K562 (cell line): ENCODE measurements at regions not wholly inside any gene's neighbourhood (a gene's known extent, or its start where the extent isn't known, plus 50 kb on each side); places are given as distances from the start of the nearest gene placed in this dataset.

Source experiments
- ATAC-seq: fragments of 200-7000 bp; cut with Tn5 transposase; 3 replicates; pipeline ENCODE4 v1.9.1; 2020; ENCODE audit warnings: moderate library complexity
- BruUV-seq: library from RNA; stranded (reverse); fragments of 400-500 nt; replicated peaks from 2 replicates; lab custom pipeline; 2021; lab: Mats Ljungman, UMichigan
- CTCF ChIA-PET: fragments of 300-600 bp; formaldehyde crosslinking; extraction: SDS; loops from one replicate; lab custom pipeline; 2021; ENCODE audit warnings: low intra/inter-chr PET ratio; lab: Yijun Ruan, JAX
- POLR2A ChIA-PET: fragments of 300-600, 350-650 bp; sonication (Branson Sonifier 250); formaldehyde crosslinking; extraction: SDS; loops from one replicate; lab custom pipeline; 2021; ENCODE audit warnings: antibody characterized with exemption, inconsistent platforms; lab: Yijun Ruan, JAX
- DNase-seq, 4 experiments: peaks; one replicate each; pipeline versions ENCODE4 v3.0.0 to v3.0.0-alpha.2; 2011 to 2018; ENCODE audit warnings: low spot score in 3 of 4, mixed read lengths in 3 of 4; ENCODE audit errors: extremely low read depth in 1 of 4
- FAIRE-seq: peaks from 2 replicates; lab custom pipeline; 2011; peaks lifted over from hg19 to GRCh38; lab: Jason Lieb, UNC
- H2AFZ ChIP-seq: 2 replicates; pipeline ENCODE4 v1.6.0; 2011; ENCODE audit warnings: low read depth, low read length, control low read depth, inconsistent platforms
- H3K27ac ChIP-seq: fragments of 200-600 bp; 3 replicates; pipeline ENCODE4 v1.8.0; 2011; ENCODE audit warnings: low read depth, mild to moderate bottlenecking, control low read depth, inconsistent platforms, low read length, moderate library complexity, mixed read lengths; ENCODE audit errors: extremely low read depth
- H3K27me3 ChIP-seq, 2 experiments: fragments of 300-600 bp in 1 of 2; 2 replicates in 1 of 2; 3 replicates in 1 of 2; pipeline versions ENCODE4 v1.6.0 to v1.8.0; 2011; ENCODE audit warnings: inconsistent platforms in 2 of 2, low read length in 2 of 2, mild to moderate bottlenecking in 1 of 2, mixed read lengths in 1 of 2, moderate library complexity in 1 of 2; ENCODE audit not compliant: control insufficient read depth in 2 of 2, insufficient read depth in 2 of 2
- H3K36me3 ChIP-seq: fragments of 300-600 bp; 3 replicates; pipeline ENCODE4 v1.8.0; 2011; ENCODE audit warnings: mild to moderate bottlenecking, low read length, inconsistent platforms; ENCODE audit not compliant: control insufficient read depth, insufficient read depth
- H3K4me1 ChIP-seq, 2 experiments: fragments of 200-600 bp in 1 of 2; replicated peaks in 1 of 2; 2 replicates in 1 of 2; 3 replicates in 1 of 2; pipeline versions ENCODE4 v1.5.1 to v1.8.0; 2011; ENCODE audit warnings: inconsistent platforms in 2 of 2, low read length in 2 of 2, mild to moderate bottlenecking in 1 of 2, mixed read lengths in 1 of 2, moderate library complexity in 1 of 2; ENCODE audit not compliant: control insufficient read depth in 2 of 2, insufficient read depth in 2 of 2
- H3K4me2 ChIP-seq: 2 replicates; pipeline ENCODE4 v1.6.1; 2011; ENCODE audit warnings: low read length, control low read depth, inconsistent platforms, mixed read lengths; ENCODE audit not compliant: insufficient read depth
- H3K4me3 ChIP-seq: fragments of 200-600 bp; sonication (generic), shearing (Covaris generic); 2 replicates; pipeline ENCODE4 v1.5.1; 2016; ENCODE audit warnings: control low read depth, inconsistent platforms
- H3K79me2 ChIP-seq: fragments of 200-600 bp; 3 replicates; pipeline ENCODE4 v1.8.0; 2011; ENCODE audit warnings: low read length, inconsistent platforms; ENCODE audit not compliant: control insufficient read depth, insufficient read depth
- H3K9ac ChIP-seq, 2 experiments: 2 replicates each; pipeline versions ENCODE4 v1.6.0 to v1.6.1; 2011; ENCODE audit warnings: low read depth in 2 of 2, low read length in 2 of 2, control low read depth in 1 of 2, inconsistent platforms in 1 of 2, mild to moderate bottlenecking in 1 of 2, mixed read lengths in 1 of 2; ENCODE audit not compliant: insufficient read depth in 1 of 2
- H3K9me1 ChIP-seq: one replicate; pipeline ENCODE4 v1.6.0; 2011; ENCODE audit warnings: inconsistent platforms, mild to moderate bottlenecking, low read length, moderate library complexity; ENCODE audit not compliant: control insufficient read depth, insufficient read depth
- H3K9me3 ChIP-seq: replicated peaks from 2 replicates; pipeline ENCODE4 v1.5.1; 2011; ENCODE audit warnings: low read depth, low read length, inconsistent platforms; ENCODE audit not compliant: control insufficient read depth, insufficient read depth
- H4K20me1 ChIP-seq: replicated peaks from 2 replicates; pipeline ENCODE4 v1.6.1; 2011; ENCODE audit warnings: low read length, inconsistent platforms, mixed read lengths; ENCODE audit not compliant: control insufficient read depth, insufficient read depth
- ADNP ChIP-seq: fragments of 200-800 bp; sonication (Bioruptor generic); IDR thresholded peaks from 2 replicates; pipeline ENCODE4 v1.6.1; 2016; ENCODE audit warnings: missing genetic modification characterization, missing compliant biosample characterization
- ARID1B ChIP-seq: fragments of 450-650 bp; IDR thresholded peaks from 2 replicates; pipeline ENCODE4 v1.6.1; 2016; ENCODE audit warnings: antibody characterized with exemption, mild to moderate bottlenecking, inconsistent platforms
- CBFA2T2 ChIP-seq: fragments of 450-650 bp; conservative IDR thresholded peaks from 2 replicates; pipeline ENCODE4 v1.6.1; 2017; ENCODE audit warnings: mild to moderate bottlenecking
- FOXM1 ChIP-seq, 2 experiments: fragments of 450-650 bp in 1 of 2; sonication (generic) in 1 of 2; formaldehyde crosslinking in 1 of 2; IDR thresholded peaks; 2 replicates each; pipeline versions ENCODE4 v1.6.1 to v1.9.0; 2017 to 2022; ENCODE audit warnings: low read depth in 2 of 2, mild to moderate bottlenecking in 2 of 2, missing genetic modification reagents in 1 of 2, moderate library complexity in 1 of 2
- MXI1 ChIP-seq: IDR thresholded peaks from 2 replicates; pipeline ENCODE4 v1.6.1; 2011; ENCODE audit warnings: low read depth, mild to moderate bottlenecking, improper control_type of control experiment, low read length
- RFX1 ChIP-seq: fragments of 450-650 bp; IDR thresholded peaks from 2 replicates; pipeline ENCODE4 v1.6.1; 2016; ENCODE audit warnings: mild to moderate bottlenecking, moderate library complexity
- ZC3H11A ChIP-seq: IDR thresholded peaks from 2 replicates; pipeline ENCODE4 v1.6.1; 2012; ENCODE audit warnings: low read depth, low read length, improper control_type of control experiment
- ZFP36 ChIP-seq: fragments of 150-350 bp; IDR thresholded peaks from 2 replicates; pipeline ENCODE4 v1.6.1; 2018; ENCODE audit warnings: low read length, low read depth; ENCODE audit not compliant: partially characterized antibody
- ZNF695 ChIP-seq: fragments of 450-650 bp; formaldehyde crosslinking; IDR thresholded peaks from 2 replicates; pipeline ENCODE4 v1.4.0; 2020; ENCODE audit warnings: mild to moderate bottlenecking, moderate library complexity
- WGBS: fragments of 100-300 bp; shearing (Covaris generic); methylation state at CpG from one replicate; pipeline ENCODE4 v1.1.6; 2016; ENCODE audit warnings: low coverage, mixed read lengths; ENCODE audit not compliant: insufficient coverage; ENCODE audit errors: missing lambda C conversion rate; 5-methylcytosine and 5-hydroxymethylcytosine counted together
- in situ Hi-C: fragments of 300-500 bp; cut with MboI; formaldehyde crosslinking; loops from 4 replicates; pipeline ENCODE4 v1.15.0; 2018; ENCODE audit warnings: inconsistent platforms, mixed read lengths
- intact Hi-C: fragments of 100-400 bp; cut with micrococcal nuclease; formaldehyde crosslinking; loops from 2 replicates; pipeline ENCODE4 v1.14.2; 2022
- TF ChIP-seq, protein P1 (sequence below): fragments of 250-450 bp; sonication (Bioruptor Pico); IDR thresholded peaks from 2 replicates; pipeline ENCODE4 v1.4.0; 2020; ENCODE audit warnings: mild to moderate bottlenecking, moderate library complexity, borderline replicate concordance
- TF ChIP-seq, protein P2 (sequence below): sonication (generic); formaldehyde crosslinking; IDR thresholded peaks from 2 replicates; pipeline ENCODE4 v1.8.1; 2022; ENCODE audit warnings: missing genetic modification reagents
- TF ChIP-seq, protein P3 (sequence below): fragments of 250-450 bp; sonication (Bioruptor Pico); IDR thresholded peaks from 2 replicates; pipeline ENCODE4 v1.4.0; 2020; ENCODE audit warnings: mild to moderate bottlenecking, moderate library complexity

DNA sequence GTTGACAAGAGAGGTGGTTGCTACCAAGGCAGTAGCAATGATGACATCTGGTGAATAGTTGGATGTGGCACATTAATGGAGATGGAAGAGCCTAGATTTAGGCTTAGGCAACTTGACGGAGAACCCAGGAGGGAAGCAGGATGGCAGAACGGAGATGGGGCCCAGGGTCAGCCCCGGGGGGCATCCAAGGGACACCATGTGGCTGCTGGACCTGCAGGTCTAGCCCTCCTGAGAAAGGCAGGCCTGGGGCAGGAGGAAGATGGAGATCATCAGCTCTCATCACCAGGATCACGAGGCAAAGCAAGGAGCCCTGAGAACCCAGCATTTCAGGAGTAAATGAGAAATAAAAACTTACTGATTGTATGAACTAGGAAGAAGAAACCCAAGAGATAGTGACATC, 216.2 kb downstream of the AUH start (continued):
- TF ChIP-seq, protein P1, sequence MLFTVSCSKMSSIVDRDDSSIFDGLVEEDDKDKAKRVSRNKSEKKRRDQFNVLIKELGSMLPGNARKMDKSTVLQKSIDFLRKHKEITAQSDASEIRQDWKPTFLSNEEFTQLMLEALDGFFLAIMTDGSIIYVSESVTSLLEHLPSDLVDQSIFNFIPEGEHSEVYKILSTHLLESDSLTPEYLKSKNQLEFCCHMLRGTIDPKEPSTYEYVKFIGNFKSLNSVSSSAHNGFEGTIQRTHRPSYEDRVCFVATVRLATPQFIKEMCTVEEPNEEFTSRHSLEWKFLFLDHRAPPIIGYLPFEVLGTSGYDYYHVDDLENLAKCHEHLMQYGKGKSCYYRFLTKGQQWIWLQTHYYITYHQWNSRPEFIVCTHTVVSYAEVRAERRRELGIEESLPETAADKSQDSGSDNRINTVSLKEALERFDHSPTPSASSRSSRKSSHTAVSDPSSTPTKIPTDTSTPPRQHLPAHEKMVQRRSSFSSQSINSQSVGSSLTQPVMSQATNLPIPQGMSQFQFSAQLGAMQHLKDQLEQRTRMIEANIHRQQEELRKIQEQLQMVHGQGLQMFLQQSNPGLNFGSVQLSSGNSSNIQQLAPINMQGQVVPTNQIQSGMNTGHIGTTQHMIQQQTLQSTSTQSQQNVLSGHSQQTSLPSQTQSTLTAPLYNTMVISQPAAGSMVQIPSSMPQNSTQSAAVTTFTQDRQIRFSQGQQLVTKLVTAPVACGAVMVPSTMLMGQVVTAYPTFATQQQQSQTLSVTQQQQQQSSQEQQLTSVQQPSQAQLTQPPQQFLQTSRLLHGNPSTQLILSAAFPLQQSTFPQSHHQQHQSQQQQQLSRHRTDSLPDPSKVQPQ (CRISPR knock-in tag): no peak
- TF ChIP-seq FOXM1 (IDR thresholded peaks at IDR 0.05; ENCODE audit: low read depth) (no peak), FOXM1 (CRISPR knock-in tag; IDR thresholded peaks at IDR 0.05; ENCODE audit: low read depth) (no peak), ARID1B (no peak)
- TF ChIP-seq, all 486 proteins: peak for 0

DNA sequence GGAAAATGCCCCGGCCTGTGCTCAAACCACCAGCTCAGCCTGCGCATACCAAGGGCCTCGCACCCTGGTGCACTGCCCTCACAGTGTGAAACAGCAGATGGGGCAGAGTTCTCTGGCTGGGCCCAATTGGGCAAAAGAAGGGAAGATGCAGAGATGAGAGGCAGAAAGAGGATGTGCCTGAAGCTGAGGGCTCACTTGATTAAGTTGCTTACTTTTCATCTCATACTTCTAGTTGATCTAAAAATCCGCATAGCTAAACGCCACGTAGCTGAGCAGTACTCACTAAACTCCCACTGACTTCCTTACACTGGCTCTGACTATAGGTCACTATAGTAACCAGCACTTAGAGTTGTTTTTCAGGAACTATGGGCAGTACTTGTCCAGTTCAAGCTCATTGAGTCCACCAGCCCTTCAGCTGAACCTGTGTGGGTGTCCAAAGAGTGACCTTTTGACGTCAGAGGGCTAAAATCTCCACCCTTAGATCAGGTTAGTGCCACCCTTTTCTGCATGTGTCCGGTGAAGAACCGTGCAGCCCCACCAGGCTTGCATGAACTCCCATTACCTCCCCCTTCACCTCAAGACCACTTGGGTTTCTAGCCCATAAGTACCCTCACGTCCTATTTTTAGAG, 215.2 kb downstream of the AUH start:
- H3K4me3 ChIP-seq: no peak overlapping the region
- in situ Hi-C loops (no loop called here), intact Hi-C loops (no loop called here)
- no peaks in the 10 kb centered on the region; a peak in 1 of 5 replicates for H3K4me1 ChIP-seq
- DNase-seq (no peak), FAIRE-seq (no peak), ATAC-seq (no peak)
- ChIA-PET POLR2A (interaction anchor here (0.8 kb wide), 1 partner anchor 12 kb away, joined by 3 read pairs; no protein-coding TSS in a partner anchor), CTCF (no interaction called here)
- no peaks in the 10 kb centered on the region for H3K27me3 ChIP-seq
- H3K36me3 ChIP-seq: no peaks in the 10 kb centered on the region
- H3K9me1 ChIP-seq: no peaks in the 10 kb centered on the region
- no peaks in the 10 kb centered on the region for H3K79me2 ChIP-seq
- 37% methylated on average over 9 of the region's 10 CpGs for WGBS
- H3K9me3 ChIP-seq: no peaks in the 10 kb centered on the region
- BruUV-seq: no TSS peak
- no peak overlapping the region; the same call in 1 of the 2 replicates for H2AFZ ChIP-seq
- H4K20me1 ChIP-seq: no peaks in the 10 kb centered on the region
- no peak overlapping the region for H3K4me2 ChIP-seq
- no peak for TF ChIP-seq MXI1
- TF ChIP-seq, protein P2, sequence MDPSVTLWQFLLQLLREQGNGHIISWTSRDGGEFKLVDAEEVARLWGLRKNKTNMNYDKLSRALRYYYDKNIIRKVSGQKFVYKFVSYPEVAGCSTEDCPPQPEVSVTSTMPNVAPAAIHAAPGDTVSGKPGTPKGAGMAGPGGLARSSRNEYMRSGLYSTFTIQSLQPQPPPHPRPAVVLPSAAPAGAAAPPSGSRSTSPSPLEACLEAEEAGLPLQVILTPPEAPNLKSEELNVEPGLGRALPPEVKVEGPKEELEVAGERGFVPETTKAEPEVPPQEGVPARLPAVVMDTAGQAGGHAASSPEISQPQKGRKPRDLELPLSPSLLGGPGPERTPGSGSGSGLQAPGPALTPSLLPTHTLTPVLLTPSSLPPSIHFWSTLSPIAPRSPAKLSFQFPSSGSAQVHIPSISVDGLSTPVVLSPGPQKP (CRISPR knock-in tag): no peak
- TF ChIP-seq RFX1: 0 out of 2 replicates have a peak, but pooled peaks have one; percentile 6
- no peak for TF ChIP-seq ADNP (tag)
- no peak for TF ChIP-seq ZC3H11A
- no peak for TF ChIP-seq ZNF695
- no peak for TF ChIP-seq ZFP36
- no peak for TF ChIP-seq CBFA2T2
- TF ChIP-seq, protein P3, sequence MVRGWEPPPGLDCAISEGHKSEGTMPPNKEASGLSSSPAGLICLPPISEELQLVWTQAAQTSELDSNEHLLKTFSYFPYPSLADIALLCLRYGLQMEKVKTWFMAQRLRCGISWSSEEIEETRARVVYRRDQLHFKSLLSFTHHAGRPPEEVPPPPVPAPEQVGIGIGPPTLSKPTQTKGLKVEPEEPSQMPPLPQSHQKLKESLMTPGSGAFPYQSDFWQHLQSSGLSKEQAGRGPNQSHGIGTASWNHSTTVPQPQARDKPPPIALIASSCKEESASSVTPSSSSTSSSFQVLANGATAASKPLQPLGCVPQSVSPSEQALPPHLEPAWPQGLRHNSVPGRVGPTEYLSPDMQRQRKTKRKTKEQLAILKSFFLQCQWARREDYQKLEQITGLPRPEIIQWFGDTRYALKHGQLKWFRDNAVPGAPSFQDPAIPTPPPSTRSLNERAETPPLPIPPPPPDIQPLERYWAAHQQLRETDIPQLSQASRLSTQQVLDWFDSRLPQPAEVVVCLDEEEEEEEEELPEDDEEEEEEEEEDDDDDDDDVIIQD: no peak
- H3K9ac ChIP-seq: no peak overlapping the region
- H3K27ac ChIP-seq: no peak overlapping the region
